BLaER1 treated with 17β-estradiol and CSF1 and Interleukin-3, amounts not matched to agents 10 nM and 100 nM (cell line): ENCODE measurements at regions not wholly inside any gene's neighbourhood (a gene's known extent, or its start where the extent isn't known, plus 50 kb on each side); places are given as distances from the start of the nearest gene placed in this dataset.
"Not testable (repeated sequence)": the region's sequence is repeated elsewhere in the genome, so short reads cannot be mapped to it uniquely, and the experiment has no call there.

Experiments
- H3K27ac ChIP-seq, 11 experiments: shearing (Covaris generic); formaldehyde crosslinking; 2 replicates each; pipeline ENCODE4 v1.8.1; 2022
- H3K27me3 ChIP-seq, 11 experiments: shearing (Covaris generic); formaldehyde crosslinking; 2 replicates each; pipeline ENCODE4 v1.8.1; 2022
- H3K36me3 ChIP-seq, 11 experiments: shearing (Covaris generic); formaldehyde crosslinking; 2 replicates each; pipeline ENCODE4 v1.8.1; 2022
- H3K4me1 ChIP-seq, 10 experiments: shearing (Covaris generic); formaldehyde crosslinking; 2 replicates each; pipeline ENCODE4 v1.8.1; 2022
- H3K4me2 ChIP-seq, 11 experiments: shearing (Covaris generic); formaldehyde crosslinking; 2 replicates each; pipeline ENCODE4 v1.8.1; 2022
- H3K4me3 ChIP-seq, 10 experiments: shearing (Covaris generic); formaldehyde crosslinking; 2 replicates each; pipeline ENCODE4 v1.8.1; 2022
- H3K9ac ChIP-seq, 11 experiments: shearing (Covaris generic); formaldehyde crosslinking; 2 replicates each; pipeline ENCODE4 v1.8.1; 2022
- H3K9me3 ChIP-seq, 11 experiments: shearing (Covaris generic); formaldehyde crosslinking; replicated peaks in 1 of 11; 2 replicates each; pipeline ENCODE4 v1.8.1; 2022
- H4K20me1 ChIP-seq, 11 experiments: shearing (Covaris generic); formaldehyde crosslinking; 2 replicates each; pipeline ENCODE4 v1.8.1; 2022
- Cebpa-rat ChIP-seq, 11 experiments: shearing (Covaris generic); IDR thresholded peaks; 2 replicates each; pipeline ENCODE4 v1.8.1; 2022

- no peak overlapping the region for H3K27ac ChIP-seq
- H3K36me3 ChIP-seq = no peaks in the 10 kb centered on the region
These were observed 252.5 kb downstream of the DEPDC1B start for GRCh38 chr5:60447488-60447920.

DNA sequence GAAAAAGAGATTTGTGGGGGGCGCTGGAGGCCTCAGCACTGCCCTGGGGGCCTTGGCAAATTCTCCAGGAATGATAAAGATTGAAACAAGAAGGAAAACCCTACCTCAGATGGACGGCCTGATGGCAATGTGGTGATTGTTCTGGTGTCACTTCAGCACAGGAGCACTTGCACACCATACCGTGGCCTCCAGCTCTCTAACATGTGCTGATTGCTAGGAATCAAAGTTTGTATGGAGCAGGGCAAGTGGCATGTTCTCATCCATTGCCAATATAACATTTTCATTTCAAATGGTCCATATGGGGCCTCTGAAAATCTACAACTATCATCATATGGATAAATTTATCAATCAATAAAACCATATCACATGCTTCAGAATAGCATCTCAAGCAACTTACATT is 253.0 kb downstream of the DEPDC1B start:
- Histone ChIP-seq H3K27me3 (no peaks in the 10 kb centered on the region), H3K27ac (no peak overlapping the region), H3K9ac (no peak overlapping the region), H3K4me1 (no peaks in the 10 kb centered on the region), H3K4me3 (no peak overlapping the region), H3K9me3 (no peaks in the 10 kb centered on the region), H4K20me1 (no peaks in the 10 kb centered on the region), H3K36me3 (no peaks in the 10 kb centered on the region), H3K4me2 (no peak overlapping the region)
- TF ChIP-seq Cebpa-rat (IDR thresholded peaks at IDR 0.05) = no peak

More at GRCh38 chr5:60447488-60447920, 252.5 kb downstream of the DEPDC1B start:
- no peak for TF ChIP-seq Cebpa-rat (IDR thresholded peaks at IDR 0.05)
- no peak overlapping the region for H3K9ac ChIP-seq
- H3K4me2 ChIP-seq = no peak overlapping the region
- H3K4me3 ChIP-seq = no peak overlapping the region
- H3K4me1 ChIP-seq = no peaks in the 10 kb centered on the region
- H3K9me3 ChIP-seq = no peaks in the 10 kb centered on the region
- no peaks in the 10 kb centered on the region for H4K20me1 ChIP-seq
- no peaks in the 10 kb centered on the region for H3K27me3 ChIP-seq

GRCh38 chr5:60445921-60446320 is 254.0 kb downstream of the DEPDC1B start:
- no peak for TF ChIP-seq Cebpa-rat (IDR thresholded peaks at IDR 0.05)
- H3K9ac ChIP-seq = no peak overlapping the region
- H3K27me3 ChIP-seq = no peaks in the 10 kb centered on the region
- no peak overlapping the region for H3K4me3 ChIP-seq
- H4K20me1 ChIP-seq = no peaks in the 10 kb centered on the region
- H3K27ac ChIP-seq = no peak overlapping the region
- H3K4me1 ChIP-seq = no peaks in the 10 kb centered on the region
- no peak overlapping the region for H3K4me2 ChIP-seq
- H3K9me3 ChIP-seq = no peaks in the 10 kb centered on the region
- no peaks in the 10 kb centered on the region for H3K36me3 ChIP-seq

- H3K27ac ChIP-seq = no peak overlapping the region
- H4K20me1 ChIP-seq = no peaks in the 10 kb centered on the region
- H3K9ac ChIP-seq = no peak overlapping the region
- H3K36me3 ChIP-seq = no peaks in the 10 kb centered on the region
- no peaks in the 10 kb centered on the region for H3K4me1 ChIP-seq
- no peak overlapping the region for H3K4me3 ChIP-seq
- H3K9me3 ChIP-seq = no peaks in the 10 kb centered on the region
- no peaks in the 10 kb centered on the region for H3K27me3 ChIP-seq
- TF ChIP-seq Cebpa-rat (IDR thresholded peaks at IDR 0.05) = no peak
- H3K4me2 ChIP-seq = no peak overlapping the region
These were observed 254.5 kb downstream of the DEPDC1B start for GRCh38 chr5:60445427-60445826.

DNA sequence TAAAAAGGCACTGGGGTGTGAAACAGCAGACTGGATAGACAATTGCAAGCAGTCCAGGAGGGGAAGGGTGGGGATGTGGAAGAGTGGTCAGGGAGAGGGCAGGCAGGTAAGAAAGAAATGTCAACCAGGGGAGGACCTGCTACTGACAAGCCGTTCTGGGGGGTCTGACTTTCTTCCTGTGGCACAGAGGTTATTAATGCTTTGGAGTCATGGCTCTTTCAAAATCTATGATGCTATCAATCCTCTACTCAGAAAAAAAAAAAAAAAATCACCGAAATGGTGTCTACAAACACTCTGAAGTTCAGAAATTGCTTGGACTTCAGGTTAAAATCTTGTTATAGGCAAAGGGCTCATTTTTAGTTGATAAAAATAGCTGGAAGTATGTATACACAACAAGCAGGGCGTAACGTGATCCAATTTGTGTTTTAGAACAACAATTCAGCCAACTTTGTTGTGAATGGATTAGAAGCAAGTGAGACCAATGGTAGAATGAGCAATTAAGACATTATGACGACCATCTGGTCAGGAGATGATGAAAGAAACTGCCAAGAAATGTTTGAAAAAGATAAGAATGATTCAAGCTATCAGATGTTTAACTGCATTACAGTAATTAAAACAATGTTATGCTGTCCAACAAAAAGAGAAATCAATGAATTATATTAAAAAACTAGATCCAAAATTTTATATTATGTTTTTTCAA is 255.2 kb downstream of the DEPDC1B start:
- Histone ChIP-seq H3K4me1 (no peaks in the 10 kb centered on the region), H3K27me3 (no peaks in the 10 kb centered on the region), H3K4me2 (no peak overlapping the region), H3K9ac (no peak overlapping the region), H3K9me3 (no peaks in the 10 kb centered on the region), H3K36me3 (no peaks in the 10 kb centered on the region), H3K4me3 (no peak overlapping the region), H3K27ac (no peak overlapping the region), H4K20me1 (no peaks in the 10 kb centered on the region)
- no peak for TF ChIP-seq Cebpa-rat (IDR thresholded peaks at IDR 0.05)

- Histone ChIP-seq H3K4me3 (no peak overlapping the region), H3K27me3 (no peaks in the 10 kb centered on the region), H3K4me1 (peaks cover 0 to 22% (median 13%) of the 10 kb centered on the region in 10 experiments; a peak in 14 of 20 replicates), H3K36me3 (no peaks in the 10 kb centered on the region), H3K27ac (no peak overlapping the region), H3K9ac (no peak overlapping the region), H3K9me3 (no peaks in the 10 kb centered on the region), H4K20me1 (no peaks in the 10 kb centered on the region), H3K4me2 (no peak overlapping the region)
- no peak for TF ChIP-seq Cebpa-rat (IDR thresholded peaks at IDR 0.05)
These were observed 260.4 kb downstream of the DEPDC1B start for GRCh38 chr5:60439552-60439951.

GRCh38 chr5:60437308-60437707 is 262.7 kb downstream of the DEPDC1B start:
- Histone ChIP-seq H3K27ac (peak overlapping the region in 1 of 11 experiments; percentile 4; a peak in 1 of 22 replicates), H3K9me3 (peaks cover 0 to 15% (median 8%) of the 10 kb centered on the region in 11 experiments; a peak in 15 of 22 replicates), H3K4me1 (peaks cover 0 to 22% (median 13%) of the 10 kb centered on the region in 10 experiments; a peak in 14 of 20 replicates), H3K9ac (no peak overlapping the region), H3K4me3 (no peak overlapping the region), H4K20me1 (no peaks in the 10 kb centered on the region), H3K27me3 (no peaks in the 10 kb centered on the region), H3K4me2 (peak overlapping the region in 8 of 11 experiments; percentile 23 to 72 (median 46); a peak in 15 of 22 replicates), H3K36me3 (no peaks in the 10 kb centered on the region)
- TF ChIP-seq Cebpa-rat (IDR thresholded peaks at IDR 0.05) = no peak

DNA sequence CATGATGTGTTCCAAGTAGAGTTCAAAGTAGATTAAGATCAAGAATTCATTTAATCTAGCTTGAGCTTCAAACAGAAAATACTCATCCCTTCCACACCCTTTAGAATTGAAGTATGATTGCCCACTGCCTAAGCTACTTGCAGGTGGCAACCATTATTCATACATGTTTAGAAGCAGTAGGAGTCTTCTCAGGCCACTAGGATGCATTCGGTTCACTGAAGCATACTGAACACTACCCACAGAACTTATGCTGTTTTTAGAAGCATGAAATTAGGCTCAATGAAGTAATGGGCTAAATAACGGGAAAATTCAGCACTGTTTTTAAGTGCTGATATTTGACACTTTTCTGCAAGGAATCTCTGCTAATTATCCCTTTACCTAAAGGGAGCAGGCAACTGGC is 263.4 kb downstream of the DEPDC1B start:
- Histone ChIP-seq H3K4me3 (no peak overlapping the region), H3K9ac (no peak overlapping the region), H3K4me1 (peaks cover 0 to 22% (median 13%) of the 10 kb centered on the region in 10 experiments; a peak in 14 of 20 replicates), H3K9me3 (peaks cover 7 to 23% (median 15%) of the 10 kb centered on the region in 11 experiments; a peak in 19 of 22 replicates), H4K20me1 (no peaks in the 10 kb centered on the region), H3K27me3 (no peaks in the 10 kb centered on the region), H3K4me2 (peak overlapping the region in 8 of 11 experiments; percentile 23 to 72 (median 46); a peak in 16 of 22 replicates), H3K36me3 (no peaks in the 10 kb centered on the region), H3K27ac (no peak overlapping the region)
- no peak for TF ChIP-seq Cebpa-rat (IDR thresholded peaks at IDR 0.05)

DNA sequence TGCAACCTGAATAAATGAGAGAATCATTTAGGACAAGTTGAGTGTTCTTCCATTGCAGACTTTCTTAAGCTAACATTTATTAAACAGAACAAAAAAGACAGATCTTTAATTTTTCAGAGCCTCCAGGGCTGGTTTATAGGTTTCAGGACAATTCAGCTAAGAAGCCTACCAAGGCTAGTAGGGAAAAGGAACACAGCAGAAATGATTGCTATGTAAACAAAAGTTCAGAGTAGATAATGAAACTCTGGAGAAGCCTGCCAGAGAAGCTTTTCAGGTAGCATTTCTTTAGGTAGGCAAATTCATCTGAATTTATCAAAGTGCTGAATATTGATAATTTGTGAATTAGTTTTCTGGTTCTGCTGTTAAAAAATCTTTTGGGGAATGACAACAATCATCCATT is 264.2 kb downstream of the DEPDC1B start:
- Histone ChIP-seq H3K9me3 (peaks cover 11 to 28% (median 19%) of the 10 kb centered on the region in 11 experiments; a peak in 19 of 22 replicates), H4K20me1 (no peaks in the 10 kb centered on the region), H3K4me2 (peak overlapping the region in 3 of 11 experiments; percentile 24 to 72 (median 56); a peak in 4 of 22 replicates), H3K9ac (no peak overlapping the region), H3K27ac (no peak overlapping the region), H3K27me3 (no peaks in the 10 kb centered on the region), H3K4me3 (no peak overlapping the region), H3K4me1 (peaks cover 0 to 22% (median 13%) of the 10 kb centered on the region in 10 experiments; a peak in 14 of 20 replicates), H3K36me3 (no peaks in the 10 kb centered on the region)
- TF ChIP-seq Cebpa-rat (IDR thresholded peaks at IDR 0.05) = no peak

GRCh38 chr5:60426189-60426588 is 273.8 kb downstream of the DEPDC1B start:
- H3K4me3 ChIP-seq, H3K27ac ChIP-seq: not testable (repeated sequence)

GRCh38 chr5:60420773-60421172 is 279.2 kb downstream of the DEPDC1B start:
- not testable (repeated sequence) for H3K36me3 ChIP-seq, H3K27ac ChIP-seq, H3K4me3 ChIP-seq, H4K20me1 ChIP-seq, H3K27me3 ChIP-seq, H3K9ac ChIP-seq, H3K4me2 ChIP-seq
- Histone ChIP-seq H3K9me3 (peaks cover 22 to 40% (median 25%) of the 10 kb centered on the region in 11 experiments; a peak in 21 of 22 replicates), H3K4me1 (peaks cover 5 to 13% (median 9%) of the 10 kb centered on the region in 10 experiments; a peak in 14 of 20 replicates)

More at GRCh38 chr5:60426189-60426588, 273.8 kb downstream of the DEPDC1B start:
- not testable (repeated sequence) for H3K36me3 ChIP-seq, H3K4me2 ChIP-seq, H3K27me3 ChIP-seq, H3K4me1 ChIP-seq, H4K20me1 ChIP-seq, H3K9ac ChIP-seq
- H3K9me3 ChIP-seq = peaks cover 3 to 29% (median 8%) of the 10 kb centered on the region in 11 experiments; a peak in 17 of 22 replicates
